Neuronal stem cell (in vitro differentiated cells): ENCODE measurements at regions not wholly inside any gene's neighbourhood (a gene's known extent, or its start where the extent isn't known, plus 50 kb on each side); places are given as distances from the start of the nearest gene placed in this dataset.
A peak's percentile ranks its signal among the peaks of the same experiment; 100 is the strongest.
"Not testable (repeated sequence)": the region's sequence is repeated elsewhere in the genome, so short reads cannot be mapped to it uniquely, and the experiment has no call there.

Experiments used
- DNase-seq: peaks from one replicate; pipeline ENCODE4 v3.0.0-alpha.2; 2013; ENCODE audit warnings: low spot score
- H2AFZ ChIP-seq: one replicate; pipeline ENCODE4 v1.6.1; 2013; ENCODE audit warnings: mild to moderate bottlenecking, low read length, inconsistent platforms
- H2AK5ac ChIP-seq: 2 replicates; pipeline ENCODE4 v1.6.1; 2013; ENCODE audit warnings: low read depth, mild to moderate bottlenecking, inconsistent platforms, low read length, moderate library complexity, mixed read lengths
- H2BK120ac ChIP-seq: 2 replicates; pipeline ENCODE4 v1.6.1; 2013; ENCODE audit warnings: low read depth, mild to moderate bottlenecking, inconsistent platforms, low read length, moderate library complexity, mixed read lengths
- H2BK12ac ChIP-seq: one replicate; pipeline ENCODE4 v1.6.1; 2013; ENCODE audit warnings: low read length, inconsistent platforms
- H2BK15ac ChIP-seq: 2 replicates; pipeline ENCODE4 v1.6.1; 2013; ENCODE audit warnings: mild to moderate bottlenecking, low read length, inconsistent platforms, mixed read lengths
- H2BK5ac ChIP-seq: one replicate; pipeline ENCODE4 v1.6.1; 2013; ENCODE audit warnings: inconsistent platforms, mild to moderate bottlenecking, low read length, moderate library complexity
- H3K14ac ChIP-seq: one replicate; pipeline ENCODE4 v1.6.1; 2013; ENCODE audit warnings: low read length, inconsistent platforms
- H3K18ac ChIP-seq: 2 replicates; pipeline ENCODE4 v1.6.1; 2013; ENCODE audit warnings: low read length, inconsistent platforms
- H3K23ac ChIP-seq: 2 replicates; pipeline ENCODE4 v1.6.1; 2013; ENCODE audit warnings: low read depth, mild to moderate bottlenecking, mixed read lengths, low read length, inconsistent platforms; ENCODE audit not compliant: poor library complexity
- H3K27ac ChIP-seq: replicated peaks from 3 replicates; pipeline ENCODE4 v1.5.1; 2013; ENCODE audit warnings: low read length, inconsistent platforms
- H3K27me3 ChIP-seq, 3 experiments: 2 replicates each; pipeline ENCODE4 v1.6.1; 2013; ENCODE audit warnings: low read length in 3 of 3, mild to moderate bottlenecking in 2 of 3, inconsistent platforms in 1 of 3, low read depth in 1 of 3, mixed read lengths in 1 of 3, moderate library complexity in 1 of 3; ENCODE audit not compliant: control insufficient read depth in 3 of 3, insufficient read depth in 3 of 3
- H3K36me3 ChIP-seq, 2 donors: replicated peaks in 1 of 2; 2 replicates each; pipeline ENCODE4 v1.6.1; 2013; ENCODE audit warnings: low read length in 2 of 2; ENCODE audit not compliant: control insufficient read depth in 2 of 2, insufficient read depth in 2 of 2
- H3K4ac ChIP-seq: 2 replicates; pipeline ENCODE4 v1.6.1; 2013; ENCODE audit warnings: inconsistent platforms, mild to moderate bottlenecking, low read length, moderate library complexity
- H3K4me1 ChIP-seq, 2 donors: 1 replicate in 1 of 2; 2 replicates in 1 of 2; pipeline ENCODE4 v1.6.1; 2013; ENCODE audit warnings: low read length in 2 of 2, low read depth in 1 of 2; ENCODE audit not compliant: control insufficient read depth in 2 of 2, insufficient read depth in 1 of 2
- H3K4me2 ChIP-seq: one replicate; pipeline ENCODE4 v1.6.1; 2013; ENCODE audit warnings: mild to moderate bottlenecking, low read length, inconsistent platforms; ENCODE audit not compliant: insufficient read depth, poor library complexity, severe bottlenecking
- H3K4me3 ChIP-seq, 2 donors: 2 replicates each; pipeline ENCODE4 v1.5.1; 2013; ENCODE audit warnings: low read length in 2 of 2, mild to moderate bottlenecking in 2 of 2, inconsistent platforms in 1 of 2, moderate library complexity in 1 of 2
- H3K79me1 ChIP-seq: one replicate; pipeline ENCODE4 v1.6.1; 2013; ENCODE audit warnings: low read depth, mild to moderate bottlenecking, inconsistent platforms, low read length, moderate library complexity
- H3K9ac ChIP-seq: one replicate; pipeline ENCODE4 v1.6.1; 2013; ENCODE audit warnings: mild to moderate bottlenecking, low read depth, low read length, inconsistent platforms; ENCODE audit not compliant: poor library complexity
- H3K9me3 ChIP-seq, 2 donors: replicated peaks in 1 of 2; 2 replicates each; pipeline versions ENCODE3 to v1.6.1; 2013; ENCODE audit warnings: low read length in 2 of 2, mild to moderate bottlenecking in 2 of 2, inconsistent platforms in 1 of 2, low read depth in 1 of 2, mixed read lengths in 1 of 2, moderate library complexity in 1 of 2; ENCODE audit not compliant: control insufficient read depth in 2 of 2, insufficient read depth in 1 of 2
- H4K8ac ChIP-seq: one replicate; pipeline ENCODE4 v1.6.1; 2013; ENCODE audit warnings: low read depth, mild to moderate bottlenecking, inconsistent platforms, low read length, moderate library complexity
- H4K91ac ChIP-seq: one replicate; pipeline ENCODE4 v1.6.1; 2013; ENCODE audit warnings: low read length, low read depth, mild to moderate bottlenecking, inconsistent platforms; ENCODE audit not compliant: poor library complexity
- WGBS, 2 donors: extraction: QIAGEN DNeasy Blood & Tissue Kit; methylation state at CpG; one replicate each; pipeline ENCODE4 v1.1.7; 2013; ENCODE audit warnings: missing lambda C conversion rate in 2 of 2, mixed read lengths in 1 of 2; ENCODE audit not compliant: insufficient read length in 2 of 2, insufficient replicate concordance in 1 of 2; ENCODE audit errors: extremely low coverage in 2 of 2; 5-methylcytosine and 5-hydroxymethylcytosine counted together

DNA sequence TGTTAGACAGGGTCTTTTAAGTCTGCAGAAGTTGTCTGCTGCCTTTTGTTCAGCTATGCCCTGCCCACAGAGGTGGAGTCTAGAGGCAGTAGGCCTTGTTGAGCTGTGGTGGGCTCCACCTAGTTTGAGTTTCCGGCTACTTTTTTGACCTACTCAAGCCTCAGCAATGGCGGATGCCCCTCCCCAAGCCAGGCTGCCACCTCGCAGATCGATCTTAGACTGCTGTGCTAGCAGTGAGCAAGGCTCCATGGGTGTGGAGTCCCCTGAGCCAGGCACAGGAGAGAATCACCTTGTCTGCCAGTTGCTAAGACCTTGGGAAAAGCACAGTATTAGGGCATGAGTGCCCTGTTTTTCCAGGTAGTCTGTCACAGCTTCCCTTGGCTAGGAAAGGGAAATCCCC lies 664.6 kb upstream of the DPPA4 start:
- not testable (repeated sequence) for H3K27ac ChIP-seq, H3K9me3 ChIP-seq, DNase-seq, H3K14ac ChIP-seq, H3K36me3 ChIP-seq, H2BK15ac ChIP-seq, H3K27me3 ChIP-seq, H3K4ac ChIP-seq, H3K4me1 ChIP-seq, H3K4me3 ChIP-seq, H2BK120ac ChIP-seq, H3K9ac ChIP-seq, H2AFZ ChIP-seq, H3K79me1 ChIP-seq, H3K4me2 ChIP-seq, H2BK5ac ChIP-seq, H2AK5ac ChIP-seq, H3K18ac ChIP-seq, H4K91ac ChIP-seq, H3K23ac ChIP-seq, H4K8ac ChIP-seq, H2BK12ac ChIP-seq
- no CpG with 5 or more reads among the region's 4 CpGs for WGBS, 2 donors

- Histone ChIP-seq H3K9ac (no peak overlapping the region), H2AFZ (no peak overlapping the region), H3K27me3 (no peaks in the 10 kb centered on the region), H3K14ac (no peak overlapping the region), H3K27ac (no peak overlapping the region), H3K18ac (no peak overlapping the region), H3K36me3 (no peaks in the 10 kb centered on the region), H3K4ac (no peak overlapping the region), H3K4me3 (no peak overlapping the region), H3K79me1 (no peaks in the 10 kb centered on the region), H2AK5ac (no peak overlapping the region), H3K23ac (no peak overlapping the region), H2BK120ac (no peak overlapping the region), H3K4me2 (no peak overlapping the region), H3K4me1 (no peaks in the 10 kb centered on the region), H3K9me3 (no peaks in the 10 kb centered on the region), H2BK12ac (no peak overlapping the region), H4K8ac (no peak overlapping the region), H2BK5ac (no peak overlapping the region), H2BK15ac (no peak overlapping the region), H4K91ac (no peak overlapping the region)
- DNase-seq: no peak
- no CpG with 5 or more reads among the region's 3 CpGs for WGBS, 2 donors
Observed at GRCh38 chr3:110006913-110007312, 669.6 kb upstream of the DPPA4 start.

DNA sequence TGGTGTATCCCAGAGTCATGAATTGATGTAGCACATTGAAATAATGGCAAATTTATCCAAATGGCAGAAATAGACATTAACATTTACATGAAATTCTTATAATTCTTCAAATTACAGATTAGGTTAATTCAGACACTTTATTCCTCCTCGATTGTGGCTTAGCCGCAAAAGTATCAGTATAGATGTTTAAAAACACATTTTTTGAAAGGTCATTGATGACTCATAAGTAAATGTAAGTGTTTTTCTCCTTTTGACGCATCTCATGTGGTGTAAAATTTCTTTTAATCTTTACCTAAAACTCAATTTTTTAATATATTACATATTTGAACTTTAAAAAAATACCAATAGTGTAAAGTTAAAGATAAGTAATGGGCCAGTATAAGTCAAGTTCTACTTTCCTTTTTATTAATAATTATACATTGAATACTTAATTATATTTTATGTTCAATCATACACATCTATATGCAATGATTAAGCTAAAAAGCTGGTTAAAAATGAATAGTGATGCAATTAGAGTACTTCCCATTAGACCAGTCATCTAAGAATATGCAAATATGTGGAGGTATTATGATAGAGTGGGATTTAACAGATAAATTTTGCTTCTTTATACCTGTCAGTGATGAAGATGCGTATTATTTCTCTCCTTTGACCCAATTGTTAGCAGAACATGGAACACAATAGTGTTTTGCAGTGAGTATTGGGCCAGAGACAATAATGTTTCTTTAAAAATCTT lies 678.1 kb upstream of the DPPA4 start:
- H3K23ac ChIP-seq: no peak overlapping the region
- H2BK5ac ChIP-seq: no peak overlapping the region
- no peak overlapping the region for H3K9ac ChIP-seq
- no peak overlapping the region for H3K14ac ChIP-seq
- no CpG with 5 or more reads among the region's 4 CpGs for WGBS, 2 donors
- H4K91ac ChIP-seq: no peak overlapping the region
- no peak overlapping the region for H3K27ac ChIP-seq
- H3K4me2 ChIP-seq: no peak overlapping the region
- H3K4me3 ChIP-seq: no peak overlapping the region
- no peaks in the 10 kb centered on the region for H3K9me3 ChIP-seq
- H3K4me1 ChIP-seq: peaks cover 0 to 1% of the 10 kb centered on the region in 2 donors
- no peak for DNase-seq
- no peak overlapping the region for H2AK5ac ChIP-seq
- no peaks in the 10 kb centered on the region for H3K27me3 ChIP-seq
- no peak overlapping the region for H2BK12ac ChIP-seq
- H2BK120ac ChIP-seq: no peak overlapping the region
- H3K4ac ChIP-seq: no peak overlapping the region
- H2BK15ac ChIP-seq: no peak overlapping the region
- H2AFZ ChIP-seq: peak overlapping the region; percentile 79
- no peak overlapping the region for H4K8ac ChIP-seq
- no peaks in the 10 kb centered on the region for H3K79me1 ChIP-seq
- H3K18ac ChIP-seq: no peak overlapping the region
- H3K36me3 ChIP-seq: no peaks in the 10 kb centered on the region

DNA sequence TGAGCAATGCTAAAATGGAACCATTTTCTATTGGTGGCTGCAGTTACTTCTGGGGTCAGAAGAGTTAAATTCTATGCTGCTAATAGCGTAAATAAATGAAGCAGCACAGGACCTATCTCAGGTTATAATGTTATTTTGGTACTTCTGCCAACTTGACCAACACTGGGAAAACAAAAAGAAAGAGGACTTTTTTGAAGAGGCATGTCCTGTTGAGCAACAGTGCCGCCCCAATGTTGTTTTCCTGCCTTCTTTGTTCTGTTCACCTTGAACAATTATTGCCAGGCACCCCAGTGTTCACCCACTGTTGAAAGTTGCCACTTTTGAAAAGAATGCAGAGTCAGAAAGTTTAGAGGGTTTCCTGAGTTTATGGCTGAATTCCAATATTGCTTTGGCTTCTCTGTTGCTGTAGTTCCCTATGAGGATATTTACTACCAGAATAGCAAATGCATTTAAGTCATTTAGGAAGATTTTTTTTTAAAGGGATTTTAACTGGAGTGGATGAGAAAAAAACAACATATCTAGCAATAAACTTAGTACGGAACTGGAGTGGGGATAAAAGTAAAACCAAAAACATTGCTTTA lies 679.0 kb upstream of the DPPA4 start:
- Histone ChIP-seq H3K4ac (no peak overlapping the region), H3K23ac (no peak overlapping the region), H3K79me1 (no peaks in the 10 kb centered on the region), H3K4me3 (no peak overlapping the region), H3K18ac (no peak overlapping the region), H4K91ac (no peak overlapping the region), H3K9me3 (no peaks in the 10 kb centered on the region), H2BK12ac (no peak overlapping the region), H3K4me2 (no peak overlapping the region), H2BK120ac (no peak overlapping the region), H3K36me3 (no peaks in the 10 kb centered on the region), H4K8ac (no peak overlapping the region), H2BK15ac (no peak overlapping the region), H2BK5ac (no peak overlapping the region), H3K27me3 (no peaks in the 10 kb centered on the region), H3K4me1 (peaks cover 0 to 1% of the 10 kb centered on the region in 2 donors), H3K9ac (no peak overlapping the region), H3K14ac (no peak overlapping the region), H2AK5ac (no peak overlapping the region), H3K27ac (no peak overlapping the region), H2AFZ (peak overlapping the region; percentile 79)
- no peak for DNase-seq
- no CpG with 5 or more reads among the region's 3 CpGs for WGBS, 2 donors
